HEK293 (cell line): ENCODE measurements at regions not wholly inside any gene's neighbourhood (a gene's known extent, or its start where the extent isn't known, plus 50 kb on each side); places are given as distances from the start of the nearest gene placed in this dataset.

Experiments used
- GLI2 ChIP-seq: fragments of 450-650 bp; formaldehyde crosslinking; IDR thresholded peaks from 2 replicates; pipeline ENCODE4; 2017; ENCODE audit warnings: missing biosample characterization, missing genetic modification characterization, low read depth, borderline replicate concordance
- KLF8 ChIP-seq: fragments of 450-650 bp; formaldehyde crosslinking; IDR thresholded peaks from 2 replicates; pipeline ENCODE4 v1.5.1; 2016; ENCODE audit warnings: missing biosample characterization, missing genetic modification characterization
- TCF7L2 ChIP-seq: IDR thresholded peaks from 2 replicates; pipeline ENCODE4 v1.6.1; 2011; ENCODE audit warnings: low read depth, mild to moderate bottlenecking, inconsistent platforms, low read length, moderate library complexity, borderline replicate concordance
- WT1 ChIP-seq: fragments of 450-650 bp; formaldehyde crosslinking; IDR thresholded peaks from 2 replicates; pipeline ENCODE4 v1.5.1; 2016; ENCODE audit warnings: missing biosample characterization, missing genetic modification characterization
- ZNF350 ChIP-seq: fragments of 450-650 bp; formaldehyde crosslinking; IDR thresholded peaks from 2 replicates; pipeline ENCODE4 v1.5.0; 2017; ENCODE audit warnings: missing biosample characterization, mild to moderate bottlenecking, missing genetic modification characterization
- ZNF792 ChIP-seq: fragments of 450-650 bp; formaldehyde crosslinking; IDR thresholded peaks from 2 replicates; pipeline ENCODE4 v1.5.1; 2016; ENCODE audit warnings: missing biosample characterization, missing genetic modification characterization
- TF ChIP-seq, protein P1 (sequence below): fragments of 450-650 bp; formaldehyde crosslinking; IDR thresholded peaks from 2 replicates; pipeline ENCODE4 v1.5.1; 2016; ENCODE audit warnings: missing biosample characterization, missing genetic modification characterization
- TF ChIP-seq, protein P2 (sequence below): fragments of 450-650 bp; formaldehyde crosslinking; IDR thresholded peaks from 2 replicates; pipeline ENCODE4 v1.5.1; 2016; ENCODE audit warnings: missing biosample characterization, missing genetic modification characterization
- TF ChIP-seq, protein P3 (sequence below): fragments of 450-650 bp; formaldehyde crosslinking; IDR thresholded peaks from 2 replicates; pipeline ENCODE4 v1.5.1; 2016; ENCODE audit warnings: missing biosample characterization, missing genetic modification characterization

DNA sequence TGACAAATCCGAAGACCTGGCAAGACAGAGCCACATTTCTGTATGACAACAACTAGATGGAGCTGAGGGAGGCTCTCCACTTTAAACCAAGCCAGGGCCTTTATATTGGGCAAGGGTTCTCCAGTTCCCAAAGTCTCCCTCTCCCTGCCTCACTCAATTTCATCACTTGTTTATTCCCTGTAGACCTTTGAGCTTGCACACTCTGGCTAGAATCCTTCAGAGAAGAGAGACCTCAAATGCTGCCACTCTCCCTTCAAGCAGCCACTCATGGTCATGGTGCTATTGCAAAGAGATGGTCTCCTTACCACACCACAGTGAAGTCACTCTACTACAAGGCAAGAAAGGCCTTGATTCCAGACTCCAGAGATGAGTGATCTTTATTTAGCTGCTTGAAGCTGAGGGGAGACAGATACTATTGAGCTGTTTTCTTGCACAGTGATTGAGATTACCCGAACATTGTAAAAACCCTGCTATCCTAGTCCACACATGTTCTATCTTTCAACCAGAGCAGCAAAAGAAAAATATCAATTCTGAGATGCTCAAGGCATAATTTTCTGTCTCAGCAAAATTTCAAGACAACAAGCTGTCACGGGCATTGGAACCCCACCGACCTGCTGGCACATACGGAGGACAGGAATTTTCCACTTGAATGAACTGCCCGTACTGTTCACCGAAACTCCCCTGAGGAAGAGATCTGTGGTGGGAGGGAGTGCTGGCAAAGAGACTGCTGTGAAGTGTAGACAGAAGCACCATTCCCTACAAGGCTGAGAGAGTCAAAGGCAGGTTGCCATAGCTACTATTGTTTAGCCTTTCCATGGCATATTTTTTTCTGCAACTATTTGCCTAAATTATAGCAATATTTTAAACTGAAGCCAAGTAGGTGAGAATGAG, 81.1 kb downstream of the CDO1 start:
- TF ChIP-seq TCF7L2 (no peak), WT1 (tag by site-specific recombination) (no peak), ZNF350 (tag by site-specific recombination) (no peak), ZNF792 (tag by site-specific recombination) (no peak), KLF8 (tag by site-specific recombination) (no peak), GLI2 (tag by site-specific recombination) (no peak)
- TF ChIP-seq, protein P1, sequence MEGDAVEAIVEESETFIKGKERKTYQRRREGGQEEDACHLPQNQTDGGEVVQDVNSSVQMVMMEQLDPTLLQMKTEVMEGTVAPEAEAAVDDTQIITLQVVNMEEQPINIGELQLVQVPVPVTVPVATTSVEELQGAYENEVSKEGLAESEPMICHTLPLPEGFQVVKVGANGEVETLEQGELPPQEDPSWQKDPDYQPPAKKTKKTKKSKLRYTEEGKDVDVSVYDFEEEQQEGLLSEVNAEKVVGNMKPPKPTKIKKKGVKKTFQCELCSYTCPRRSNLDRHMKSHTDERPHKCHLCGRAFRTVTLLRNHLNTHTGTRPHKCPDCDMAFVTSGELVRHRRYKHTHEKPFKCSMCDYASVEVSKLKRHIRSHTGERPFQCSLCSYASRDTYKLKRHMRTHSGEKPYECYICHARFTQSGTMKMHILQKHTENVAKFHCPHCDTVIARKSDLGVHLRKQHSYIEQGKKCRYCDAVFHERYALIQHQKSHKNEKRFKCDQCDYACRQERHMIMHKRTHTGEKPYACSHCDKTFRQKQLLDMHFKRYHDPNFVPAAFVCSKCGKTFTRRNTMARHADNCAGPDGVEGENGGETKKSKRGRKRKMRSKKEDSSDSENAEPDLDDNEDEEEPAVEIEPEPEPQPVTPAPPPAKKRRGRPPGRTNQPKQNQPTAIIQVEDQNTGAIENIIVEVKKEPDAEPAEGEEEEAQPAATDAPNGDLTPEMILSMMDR (tag by site-specific recombination), result no peak
- TF ChIP-seq, protein P2, sequence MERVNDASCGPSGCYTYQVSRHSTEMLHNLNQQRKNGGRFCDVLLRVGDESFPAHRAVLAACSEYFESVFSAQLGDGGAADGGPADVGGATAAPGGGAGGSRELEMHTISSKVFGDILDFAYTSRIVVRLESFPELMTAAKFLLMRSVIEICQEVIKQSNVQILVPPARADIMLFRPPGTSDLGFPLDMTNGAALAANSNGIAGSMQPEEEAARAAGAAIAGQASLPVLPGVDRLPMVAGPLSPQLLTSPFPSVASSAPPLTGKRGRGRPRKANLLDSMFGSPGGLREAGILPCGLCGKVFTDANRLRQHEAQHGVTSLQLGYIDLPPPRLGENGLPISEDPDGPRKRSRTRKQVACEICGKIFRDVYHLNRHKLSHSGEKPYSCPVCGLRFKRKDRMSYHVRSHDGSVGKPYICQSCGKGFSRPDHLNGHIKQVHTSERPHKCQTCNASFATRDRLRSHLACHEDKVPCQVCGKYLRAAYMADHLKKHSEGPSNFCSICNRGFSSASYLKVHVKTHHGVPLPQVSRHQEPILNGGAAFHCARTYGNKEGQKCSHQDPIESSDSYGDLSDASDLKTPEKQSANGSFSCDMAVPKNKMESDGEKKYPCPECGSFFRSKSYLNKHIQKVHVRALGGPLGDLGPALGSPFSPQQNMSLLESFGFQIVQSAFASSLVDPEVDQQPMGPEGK (tag by site-specific recombination), result no peak
- TF ChIP-seq, protein P3, sequence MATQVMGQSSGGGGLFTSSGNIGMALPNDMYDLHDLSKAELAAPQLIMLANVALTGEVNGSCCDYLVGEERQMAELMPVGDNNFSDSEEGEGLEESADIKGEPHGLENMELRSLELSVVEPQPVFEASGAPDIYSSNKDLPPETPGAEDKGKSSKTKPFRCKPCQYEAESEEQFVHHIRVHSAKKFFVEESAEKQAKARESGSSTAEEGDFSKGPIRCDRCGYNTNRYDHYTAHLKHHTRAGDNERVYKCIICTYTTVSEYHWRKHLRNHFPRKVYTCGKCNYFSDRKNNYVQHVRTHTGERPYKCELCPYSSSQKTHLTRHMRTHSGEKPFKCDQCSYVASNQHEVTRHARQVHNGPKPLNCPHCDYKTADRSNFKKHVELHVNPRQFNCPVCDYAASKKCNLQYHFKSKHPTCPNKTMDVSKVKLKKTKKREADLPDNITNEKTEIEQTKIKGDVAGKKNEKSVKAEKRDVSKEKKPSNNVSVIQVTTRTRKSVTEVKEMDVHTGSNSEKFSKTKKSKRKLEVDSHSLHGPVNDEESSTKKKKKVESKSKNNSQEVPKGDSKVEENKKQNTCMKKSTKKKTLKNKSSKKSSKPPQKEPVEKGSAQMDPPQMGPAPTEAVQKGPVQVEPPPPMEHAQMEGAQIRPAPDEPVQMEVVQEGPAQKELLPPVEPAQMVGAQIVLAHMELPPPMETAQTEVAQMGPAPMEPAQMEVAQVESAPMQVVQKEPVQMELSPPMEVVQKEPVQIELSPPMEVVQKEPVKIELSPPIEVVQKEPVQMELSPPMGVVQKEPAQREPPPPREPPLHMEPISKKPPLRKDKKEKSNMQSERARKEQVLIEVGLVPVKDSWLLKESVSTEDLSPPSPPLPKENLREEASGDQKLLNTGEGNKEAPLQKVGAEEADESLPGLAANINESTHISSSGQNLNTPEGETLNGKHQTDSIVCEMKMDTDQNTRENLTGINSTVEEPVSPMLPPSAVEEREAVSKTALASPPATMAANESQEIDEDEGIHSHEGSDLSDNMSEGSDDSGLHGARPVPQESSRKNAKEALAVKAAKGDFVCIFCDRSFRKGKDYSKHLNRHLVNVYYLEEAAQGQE, result no peak
